ENCODE measurements at regions not wholly inside any gene's neighbourhood (a gene's known extent, or its start where the extent isn't known, plus 50 kb on each side); places are given as distances from the start of the nearest gene placed in this dataset.

- TF ChIP-seq CTCF (IDR thresholded peaks at IDR 0.05) (no peak), POLR2A (IDR thresholded peaks at IDR 0.05) (no peak)
Measured at GRCh38 chr1:163974120-163974519, 584.9 kb upstream of the PBX1 start.
